Nephron (organoid): ENCODE measurements at regions not wholly inside any gene's neighbourhood (a gene's known extent, or its start where the extent isn't known, plus 50 kb on each side); places are given as distances from the start of the nearest gene placed in this dataset.

ENCODE experiments used
- H3K27ac Mint-ChIP-seq, 3 experiments: 2 replicates each; pipeline ENCODE4 v1.8.0; 2020; ENCODE audit warnings: mixed read lengths in 3 of 3, mild to moderate bottlenecking in 2 of 3, moderate library complexity in 1 of 3
- H3K27me3 Mint-ChIP-seq: 2 replicates; pipeline ENCODE4 v1.8.0; 2021; ENCODE audit warnings: low read depth, mild to moderate bottlenecking, moderate library complexity, mixed read lengths
- H3K36me3 Mint-ChIP-seq: 2 replicates; pipeline ENCODE4 v1.8.0; 2020; ENCODE audit warnings: low read depth, mixed read lengths
- H3K4me1 Mint-ChIP-seq: 2 replicates; pipeline ENCODE4 v1.8.0; 2020; ENCODE audit warnings: mixed read lengths
- H3K4me3 Mint-ChIP-seq, 3 experiments: 2 replicates each; pipeline ENCODE4 v1.8.0; 2020; ENCODE audit warnings: mild to moderate bottlenecking in 3 of 3, mixed read lengths in 3 of 3, moderate library complexity in 2 of 3
- H3K9me3 Mint-ChIP-seq: 2 replicates; pipeline ENCODE4 v1.8.0; 2020; ENCODE audit warnings: mixed read lengths
- TF ChIP-seq, protein P1 (sequence below), 3 experiments: fragments of 200-600 bp; sonication (generic); IDR thresholded peaks; one replicate each; pipeline ENCODE4 v1.5.0; 2021; ENCODE audit warnings: antibody characterized with exemption in 3 of 3; ENCODE audit not compliant: unreplicated experiment in 3 of 3

DNA sequence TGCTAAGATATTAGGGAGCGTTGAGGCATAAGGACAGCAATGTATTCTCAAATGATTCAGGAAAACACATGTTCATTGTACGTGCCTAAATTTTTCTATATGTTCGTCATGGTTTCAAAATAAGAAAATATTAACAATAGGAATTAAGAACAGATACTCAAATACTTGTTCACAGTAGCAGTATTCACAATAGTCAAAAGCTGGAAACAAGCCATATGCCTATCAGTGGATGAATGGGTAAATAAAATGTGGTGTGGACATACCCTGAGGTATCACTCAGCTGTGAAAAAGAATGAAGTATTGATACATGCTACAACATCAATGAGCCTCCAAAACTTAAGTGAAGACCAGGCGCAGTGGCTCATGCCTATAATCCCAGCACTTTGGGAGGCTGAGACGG, 84.7 kb upstream of the PTER start:
- Mint-ChIP-seq H3K27ac (no peak overlapping the region), H3K4me1 (peaks cover 4% of the 10 kb centered on the region), H3K9me3 (peaks cover 3% of the 10 kb centered on the region), H3K27me3 (peaks cover 5% of the 10 kb centered on the region), H3K36me3 (no peaks in the 10 kb centered on the region), H3K4me3 (no peak overlapping the region)
- TF ChIP-seq, protein P1, sequence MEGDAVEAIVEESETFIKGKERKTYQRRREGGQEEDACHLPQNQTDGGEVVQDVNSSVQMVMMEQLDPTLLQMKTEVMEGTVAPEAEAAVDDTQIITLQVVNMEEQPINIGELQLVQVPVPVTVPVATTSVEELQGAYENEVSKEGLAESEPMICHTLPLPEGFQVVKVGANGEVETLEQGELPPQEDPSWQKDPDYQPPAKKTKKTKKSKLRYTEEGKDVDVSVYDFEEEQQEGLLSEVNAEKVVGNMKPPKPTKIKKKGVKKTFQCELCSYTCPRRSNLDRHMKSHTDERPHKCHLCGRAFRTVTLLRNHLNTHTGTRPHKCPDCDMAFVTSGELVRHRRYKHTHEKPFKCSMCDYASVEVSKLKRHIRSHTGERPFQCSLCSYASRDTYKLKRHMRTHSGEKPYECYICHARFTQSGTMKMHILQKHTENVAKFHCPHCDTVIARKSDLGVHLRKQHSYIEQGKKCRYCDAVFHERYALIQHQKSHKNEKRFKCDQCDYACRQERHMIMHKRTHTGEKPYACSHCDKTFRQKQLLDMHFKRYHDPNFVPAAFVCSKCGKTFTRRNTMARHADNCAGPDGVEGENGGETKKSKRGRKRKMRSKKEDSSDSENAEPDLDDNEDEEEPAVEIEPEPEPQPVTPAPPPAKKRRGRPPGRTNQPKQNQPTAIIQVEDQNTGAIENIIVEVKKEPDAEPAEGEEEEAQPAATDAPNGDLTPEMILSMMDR (IDR thresholded peaks at IDR 0.05; ENCODE audit: unreplicated experiment in 3 of 3): no peak

DNA sequence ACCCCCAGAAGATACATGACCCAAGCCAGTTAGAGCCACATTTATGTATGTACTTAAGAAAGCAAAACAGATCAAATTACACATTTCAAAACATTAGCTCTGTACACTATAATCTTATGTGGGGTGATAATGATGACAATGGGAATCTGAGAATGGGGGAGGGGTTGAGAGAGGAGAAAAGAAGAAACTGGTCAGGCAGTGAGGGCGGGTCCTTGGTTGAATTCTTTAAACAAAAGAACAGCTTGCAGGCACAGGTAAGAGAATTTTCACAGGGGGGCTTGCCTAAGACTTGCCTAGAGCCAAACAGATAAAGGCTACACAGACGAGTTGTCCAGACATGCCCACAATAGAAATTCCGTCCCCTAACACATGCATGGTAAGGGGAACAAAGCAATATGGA, 76.8 kb upstream of the PTER start:
- H3K36me3 Mint-ChIP-seq: no peaks in the 10 kb centered on the region
- peaks cover 7% of the 10 kb centered on the region for H3K9me3 Mint-ChIP-seq
- peaks cover 5% of the 10 kb centered on the region for H3K27me3 Mint-ChIP-seq
- H3K4me3 Mint-ChIP-seq: no peak overlapping the region
- H3K27ac Mint-ChIP-seq: no peak overlapping the region
- TF ChIP-seq, protein P1 (IDR thresholded peaks at IDR 0.05; ENCODE audit: unreplicated experiment in 3 of 3): no peak
- peaks cover 6% of the 10 kb centered on the region for H3K4me1 Mint-ChIP-seq

DNA sequence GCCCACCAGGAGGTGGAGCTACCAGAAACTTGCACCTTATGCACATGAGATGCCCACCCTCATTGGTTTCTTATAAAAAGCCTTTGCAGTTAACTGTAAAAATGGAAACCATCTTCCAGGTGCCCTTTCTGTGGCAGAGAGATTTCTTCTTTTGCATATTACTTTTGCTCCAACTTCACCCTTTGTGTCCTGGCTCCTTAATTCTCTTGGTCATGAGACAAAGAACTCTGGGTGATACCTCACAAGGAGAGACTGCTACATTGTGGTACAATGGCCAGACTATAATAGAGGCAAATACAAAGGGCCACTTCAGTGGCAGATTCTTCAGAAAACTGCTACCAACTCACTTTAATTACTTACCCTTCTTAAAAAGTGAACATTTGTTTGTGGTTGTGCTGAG, 76.4 kb upstream of the PTER start:
- Mint-ChIP-seq H3K4me3 (no peak overlapping the region), H3K27me3 (peaks cover 5% of the 10 kb centered on the region), H3K27ac (no peak overlapping the region), H3K36me3 (no peaks in the 10 kb centered on the region), H3K9me3 (peaks cover 7% of the 10 kb centered on the region), H3K4me1 (peaks cover 6% of the 10 kb centered on the region)
- TF ChIP-seq, protein P1 (IDR thresholded peaks at IDR 0.05; ENCODE audit: unreplicated experiment in 3 of 3): no peak

DNA sequence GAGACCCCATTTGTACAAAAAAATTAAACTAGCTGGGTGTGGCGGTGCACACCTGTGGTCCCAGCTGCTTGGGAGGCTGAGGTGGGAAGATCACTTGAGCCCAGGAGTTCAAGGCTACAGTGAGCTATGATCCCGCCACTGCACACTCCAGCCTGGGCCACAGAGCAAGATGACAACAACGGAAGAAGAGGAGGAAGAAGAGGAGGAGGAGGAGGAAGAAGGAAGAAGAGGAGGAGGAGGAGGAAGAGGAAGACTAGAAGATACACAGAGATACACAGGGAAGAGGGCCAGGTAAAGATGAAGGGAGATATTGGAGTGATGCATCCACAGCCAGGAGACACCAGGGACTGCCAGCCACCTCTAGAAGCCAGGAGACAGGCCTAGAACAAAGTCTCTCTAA, 75.7 kb upstream of the PTER start:
- TF ChIP-seq, protein P1 (IDR thresholded peaks at IDR 0.05; ENCODE audit: unreplicated experiment in 3 of 3): no peak
- Mint-ChIP-seq H3K27ac (no peak overlapping the region), H3K4me3 (no peak overlapping the region), H3K36me3 (no peaks in the 10 kb centered on the region), H3K9me3 (peaks cover 7% of the 10 kb centered on the region), H3K27me3 (peaks cover 5% of the 10 kb centered on the region), H3K4me1 (peaks cover 6% of the 10 kb centered on the region)

DNA sequence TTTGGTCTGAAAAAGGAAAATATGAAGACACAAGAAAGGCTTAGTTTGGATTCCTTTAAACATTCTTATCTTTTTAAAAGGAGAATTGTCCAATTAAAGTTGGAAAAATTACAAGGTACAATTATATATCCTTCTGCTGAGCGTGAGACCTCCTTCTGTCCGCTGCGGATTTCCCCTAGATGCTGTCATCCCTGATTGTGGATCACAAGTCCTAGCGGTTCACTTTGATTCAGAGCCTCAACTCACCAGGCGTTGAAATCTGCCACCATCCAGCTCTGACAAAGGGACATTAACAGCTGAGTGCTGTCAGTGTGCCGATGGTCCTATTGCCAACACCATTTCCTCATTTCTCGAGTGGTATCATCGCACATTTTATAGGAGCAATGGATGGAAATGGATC, 73.1 kb upstream of the PTER start:
- H3K9me3 Mint-ChIP-seq: peaks cover 7% of the 10 kb centered on the region
- H3K27me3 Mint-ChIP-seq: no peaks in the 10 kb centered on the region
- H3K4me1 Mint-ChIP-seq: no peaks in the 10 kb centered on the region
- H3K4me3 Mint-ChIP-seq: no peak overlapping the region
- TF ChIP-seq, protein P1 (IDR thresholded peaks at IDR 0.05; ENCODE audit: unreplicated experiment in 3 of 3): no peak
- H3K36me3 Mint-ChIP-seq: no peaks in the 10 kb centered on the region
- H3K27ac Mint-ChIP-seq: no peak overlapping the region

DNA sequence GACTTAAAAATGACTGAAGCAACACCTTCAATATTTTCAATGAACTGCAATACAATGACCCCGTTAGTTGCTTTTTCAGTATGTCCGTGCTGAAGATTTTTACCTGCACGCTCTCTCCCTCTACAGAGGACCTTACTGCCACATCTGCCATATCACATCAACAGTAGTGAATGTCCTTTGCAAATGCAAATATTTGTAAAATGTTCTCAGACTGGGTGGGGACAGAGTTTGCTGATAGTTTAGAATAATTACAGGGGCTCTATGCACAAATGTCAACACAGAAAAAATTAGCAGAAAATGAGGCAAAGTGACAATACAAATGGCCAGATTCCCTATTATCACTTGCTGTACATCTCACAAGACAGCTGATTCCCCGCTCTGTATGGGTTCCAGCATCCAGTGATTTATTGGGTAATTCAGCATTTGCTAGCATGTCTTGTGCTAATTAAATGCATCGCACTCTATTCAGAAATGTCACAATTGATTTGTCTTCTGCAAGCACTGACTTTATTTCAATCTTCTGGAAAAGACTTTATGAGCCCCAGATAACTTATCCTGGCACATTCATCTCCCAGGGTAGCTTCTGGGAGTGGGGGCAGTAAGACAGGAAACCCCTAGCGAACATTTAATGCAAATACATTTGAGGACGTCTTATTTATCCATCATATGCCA, 69.1 kb upstream of the PTER start:
- no peaks in the 10 kb centered on the region for H3K9me3 Mint-ChIP-seq
- TF ChIP-seq, protein P1 (IDR thresholded peaks at IDR 0.05; ENCODE audit: unreplicated experiment in 3 of 3): no peak
- H3K27me3 Mint-ChIP-seq: no peaks in the 10 kb centered on the region
- H3K36me3 Mint-ChIP-seq: no peaks in the 10 kb centered on the region
- H3K4me1 Mint-ChIP-seq: no peaks in the 10 kb centered on the region
- no peak overlapping the region for H3K27ac Mint-ChIP-seq
- H3K4me3 Mint-ChIP-seq: no peak overlapping the region
